VCaP (cell line): ENCODE measurements at regions not wholly inside any gene's neighbourhood (a gene's known extent, or its start where the extent isn't known, plus 50 kb on each side); places are given as distances from the start of the nearest gene placed in this dataset.

ENCODE experiments used
- H3K27ac ChIP-seq: fragments of 450-650 bp; 2 replicates; pipeline ENCODE4 v1.5.1; 2017
- CTCF ChIP-seq: fragments of 450-650 bp; conservative IDR thresholded peaks from 2 replicates; pipeline ENCODE4 v1.5.1; 2017; ENCODE audit warnings: mild to moderate bottlenecking, moderate library complexity

- no peak overlapping the region for H3K27ac ChIP-seq
- no peak for TF ChIP-seq CTCF
Observed at GRCh38 chr3:115218859-115219258, 71.8 kb upstream of the ZBTB20 start.

- no peak for TF ChIP-seq CTCF
- H3K27ac ChIP-seq = no peak overlapping the region
Observed at GRCh38 chr3:115224687-115225086, 77.6 kb upstream of the ZBTB20 start.

GRCh38 chr3:115226844-115227445 lies 79.9 kb upstream of the ZBTB20 start:
- no peak overlapping the region for H3K27ac ChIP-seq
- TF ChIP-seq CTCF = no peak

GRCh38 chr3:115227461-115227860 lies 80.4 kb upstream of the ZBTB20 start:
- H3K27ac ChIP-seq = no peak overlapping the region
- TF ChIP-seq CTCF = no peak

- no peak overlapping the region for H3K27ac ChIP-seq
- no peak for TF ChIP-seq CTCF
Observed at GRCh38 chr3:115228266-115228665, 81.2 kb upstream of the ZBTB20 start.

- no peak for TF ChIP-seq CTCF
- no peak overlapping the region for H3K27ac ChIP-seq
Observed at GRCh38 chr3:115232167-115232566, 85.1 kb upstream of the ZBTB20 start.

- H3K27ac ChIP-seq = no peak overlapping the region
- no peak for TF ChIP-seq CTCF
Observed at GRCh38 chr3:115233021-115233420, 85.9 kb upstream of the ZBTB20 start.
